ENCODE measurements at regions not wholly inside any gene's neighbourhood (a gene's known extent, or its start where the extent isn't known, plus 50 kb on each side); places are given as distances from the start of the nearest gene placed in this dataset.

DNA sequence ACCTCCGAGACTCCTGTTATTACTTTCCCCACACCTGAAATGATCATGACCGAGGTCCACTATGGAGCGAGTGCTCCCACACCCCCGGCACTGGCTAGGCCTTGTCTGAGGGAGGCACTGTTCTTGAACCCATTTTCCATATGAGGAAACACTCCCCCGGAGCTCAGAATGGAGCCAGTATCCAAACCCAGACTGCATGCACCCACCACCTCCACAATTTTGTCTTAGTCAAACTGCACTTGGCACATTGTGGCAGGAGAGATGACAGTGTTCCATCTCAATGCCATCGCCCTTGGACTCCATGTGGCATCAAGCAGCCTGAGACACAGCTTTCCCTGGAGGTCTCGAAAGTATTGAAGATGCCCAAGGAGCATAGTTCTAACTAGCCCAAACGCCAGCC lies 154.1 kb downstream of the NUP210 start:
- no peak for DNase-seq

DNA sequence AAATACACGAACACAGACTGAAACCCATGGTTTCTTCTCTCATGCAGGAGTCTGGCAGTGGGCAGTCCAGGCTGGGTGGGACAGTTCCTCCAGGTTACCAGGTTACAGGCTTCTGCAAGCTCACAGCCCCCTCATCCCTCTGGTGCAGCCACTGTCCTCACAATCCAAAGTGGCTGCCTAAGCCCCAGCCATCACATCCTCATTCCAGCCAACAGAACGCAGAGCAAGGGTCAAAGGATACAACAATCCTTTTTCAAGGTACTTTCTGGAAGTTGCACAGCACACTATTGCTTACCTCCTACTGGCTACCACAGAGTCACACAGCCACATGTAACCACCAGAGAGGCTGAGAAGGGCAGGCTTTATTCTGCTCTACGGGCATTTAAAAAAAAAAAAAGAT lies 154.6 kb downstream of the NUP210 start:
- DNase-seq, result no peak

DNA sequence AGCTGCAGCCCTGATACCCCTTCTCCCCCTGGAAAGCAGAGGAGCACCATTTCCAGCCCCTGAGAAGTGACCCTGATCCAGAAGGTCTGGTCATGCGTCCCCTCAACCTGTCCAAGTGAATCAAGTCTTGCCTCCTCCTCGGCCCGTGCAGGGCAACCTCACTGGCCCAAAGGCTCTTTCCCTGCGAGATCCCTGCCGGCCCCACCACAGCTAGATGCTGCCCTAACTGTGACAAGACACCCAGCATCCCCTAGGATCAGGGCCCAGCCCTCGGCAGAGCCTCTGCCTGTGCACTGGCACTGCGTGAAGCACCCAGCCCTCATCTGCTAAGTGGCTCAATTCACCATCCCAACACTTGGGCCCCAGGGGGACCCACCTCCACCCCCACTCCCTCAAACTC lies 155.1 kb downstream of the NUP210 start:
- DNase-seq, result no peak

DNA sequence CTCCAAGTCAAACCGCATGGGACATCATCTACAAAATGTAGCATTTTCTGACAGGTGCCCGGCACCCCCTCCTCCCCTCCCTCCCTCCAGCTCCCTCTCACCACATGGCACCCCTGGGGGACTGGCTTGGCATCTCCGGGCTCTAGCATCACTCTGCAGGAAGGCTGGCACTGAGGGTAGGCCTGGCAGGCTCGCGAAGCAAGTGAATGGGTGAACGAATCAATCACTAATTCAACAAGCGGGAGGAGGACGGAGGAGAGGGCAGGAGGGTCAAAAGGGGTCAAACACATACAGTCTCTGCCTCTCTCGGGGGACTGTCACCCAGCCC lies 155.7 kb downstream of the NUP210 start:
- DNase-seq, result no peak

DNA sequence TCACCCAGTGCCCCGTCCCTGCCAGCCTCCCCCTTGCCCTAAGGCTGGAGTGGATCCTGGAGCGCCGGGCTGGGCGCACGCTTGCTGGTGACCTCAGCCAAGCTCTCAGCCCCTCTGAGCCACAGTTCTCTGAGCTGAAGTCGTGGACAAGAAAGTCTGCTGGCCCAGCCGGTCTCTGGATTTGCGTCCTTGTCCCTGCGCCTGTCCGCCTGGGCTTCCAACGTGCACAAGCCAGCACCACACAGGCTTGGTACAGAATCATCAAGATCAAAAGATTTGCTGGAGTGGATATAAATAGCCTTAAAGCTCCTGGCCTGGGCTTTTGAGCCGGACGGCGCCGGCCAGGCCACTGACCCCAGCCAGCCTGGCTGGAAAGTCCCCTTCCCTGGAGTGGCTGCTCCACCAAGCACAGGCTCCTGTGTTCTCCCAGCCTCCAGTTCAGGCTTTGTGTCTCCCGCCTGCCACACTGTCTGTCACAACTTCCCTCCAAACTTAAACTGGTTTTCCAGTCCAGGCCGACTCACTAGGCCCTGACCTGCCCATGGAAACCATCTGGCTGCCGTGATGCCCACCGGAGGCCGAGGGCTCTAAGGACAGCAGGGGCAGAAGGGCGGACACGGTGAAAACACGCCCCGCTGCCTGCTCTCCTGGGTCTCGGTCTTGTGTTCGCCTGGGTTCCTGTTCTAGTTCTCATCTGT lies 156.2 kb downstream of the NUP210 start:
- no peak for DNase-seq

DNA sequence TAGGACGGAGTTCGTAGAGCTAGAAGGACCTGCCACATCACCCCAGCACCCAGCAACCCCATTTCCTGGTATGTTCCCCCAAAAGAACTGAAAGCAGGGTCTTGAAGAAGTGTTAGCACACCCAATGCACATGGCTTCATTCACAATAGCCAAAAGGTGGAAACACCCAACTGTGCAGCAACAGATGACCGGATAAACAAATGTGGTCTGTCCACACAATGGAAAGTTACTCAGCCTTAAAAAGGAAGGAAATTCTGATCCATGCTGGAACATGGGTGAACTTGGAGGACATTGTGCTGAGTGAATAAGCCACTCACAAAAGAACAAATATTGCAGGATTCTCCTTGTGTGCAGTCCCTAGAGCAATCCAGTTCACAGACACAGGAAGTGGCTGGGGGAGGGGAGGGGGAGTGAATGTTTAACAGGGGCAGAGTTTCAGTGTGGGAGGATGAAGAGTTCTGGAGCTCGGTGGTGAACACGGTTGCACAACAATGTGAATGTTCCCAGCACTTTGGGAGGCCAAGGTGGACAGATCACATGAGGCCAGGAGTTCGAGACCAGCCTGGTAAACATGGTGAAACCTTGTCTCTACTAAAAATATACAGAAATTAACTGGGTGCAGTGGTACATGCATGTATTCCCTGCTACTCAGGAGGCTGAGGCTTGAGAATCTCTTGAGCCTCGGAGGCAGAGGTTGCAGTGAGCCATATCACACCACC lies 157.5 kb downstream of the NUP210 start:
- no peak for DNase-seq

DNA sequence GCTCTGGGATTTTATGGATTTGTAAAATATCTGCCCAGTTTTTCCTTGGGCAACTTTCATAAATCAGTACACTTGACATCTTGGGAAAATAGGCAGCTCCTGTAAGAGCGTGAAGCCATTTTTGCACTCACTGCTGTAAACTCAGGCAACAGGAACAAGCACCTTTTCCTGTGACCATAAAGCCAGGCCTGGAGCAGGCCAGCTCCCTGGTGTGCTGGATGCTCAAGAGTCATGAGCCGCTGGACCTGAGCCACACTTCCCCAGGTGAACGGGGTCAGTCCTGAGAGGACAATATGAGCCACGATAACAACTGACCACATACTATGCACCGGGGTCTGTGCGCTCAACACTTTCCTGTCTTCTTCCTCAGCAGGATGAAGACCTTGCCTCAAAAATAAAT lies 158.2 kb downstream of the NUP210 start:
- no peak for DNase-seq

DNA sequence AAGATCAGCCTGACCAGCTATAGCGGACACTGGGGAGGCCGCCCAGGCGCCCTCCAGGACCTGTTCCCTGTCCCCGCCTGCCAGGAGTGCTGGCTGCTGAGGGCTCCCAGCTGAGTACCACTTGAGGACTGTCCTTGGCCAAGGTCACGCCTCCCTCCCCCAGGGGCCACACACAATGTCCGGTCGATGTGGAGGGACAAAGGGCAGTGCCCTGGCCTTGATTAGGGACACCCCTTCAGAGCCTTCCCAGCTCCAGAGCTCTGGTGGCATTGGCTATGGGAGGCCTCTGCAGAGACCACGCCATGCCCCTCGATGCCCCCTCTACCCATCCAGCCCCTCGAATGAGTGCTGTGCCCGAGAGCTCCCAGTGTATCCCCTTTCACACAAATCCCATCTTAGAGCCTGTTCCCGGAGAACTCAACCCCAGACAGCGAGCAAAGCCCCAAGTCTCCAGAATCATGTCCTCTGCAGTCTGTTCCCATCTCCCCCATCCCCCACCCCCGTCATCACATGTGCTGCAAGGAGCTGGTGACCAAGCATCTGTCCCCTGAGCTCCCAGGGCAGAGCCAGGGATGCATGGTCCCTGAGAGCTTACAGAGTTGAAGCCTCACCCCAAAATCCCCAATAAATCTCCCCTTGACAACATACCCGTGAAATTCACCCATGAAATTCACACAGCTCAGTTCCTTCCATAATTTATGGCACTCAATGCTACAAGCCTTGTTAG lies 158.9 kb downstream of the NUP210 start:
- no peak for DNase-seq

DNA sequence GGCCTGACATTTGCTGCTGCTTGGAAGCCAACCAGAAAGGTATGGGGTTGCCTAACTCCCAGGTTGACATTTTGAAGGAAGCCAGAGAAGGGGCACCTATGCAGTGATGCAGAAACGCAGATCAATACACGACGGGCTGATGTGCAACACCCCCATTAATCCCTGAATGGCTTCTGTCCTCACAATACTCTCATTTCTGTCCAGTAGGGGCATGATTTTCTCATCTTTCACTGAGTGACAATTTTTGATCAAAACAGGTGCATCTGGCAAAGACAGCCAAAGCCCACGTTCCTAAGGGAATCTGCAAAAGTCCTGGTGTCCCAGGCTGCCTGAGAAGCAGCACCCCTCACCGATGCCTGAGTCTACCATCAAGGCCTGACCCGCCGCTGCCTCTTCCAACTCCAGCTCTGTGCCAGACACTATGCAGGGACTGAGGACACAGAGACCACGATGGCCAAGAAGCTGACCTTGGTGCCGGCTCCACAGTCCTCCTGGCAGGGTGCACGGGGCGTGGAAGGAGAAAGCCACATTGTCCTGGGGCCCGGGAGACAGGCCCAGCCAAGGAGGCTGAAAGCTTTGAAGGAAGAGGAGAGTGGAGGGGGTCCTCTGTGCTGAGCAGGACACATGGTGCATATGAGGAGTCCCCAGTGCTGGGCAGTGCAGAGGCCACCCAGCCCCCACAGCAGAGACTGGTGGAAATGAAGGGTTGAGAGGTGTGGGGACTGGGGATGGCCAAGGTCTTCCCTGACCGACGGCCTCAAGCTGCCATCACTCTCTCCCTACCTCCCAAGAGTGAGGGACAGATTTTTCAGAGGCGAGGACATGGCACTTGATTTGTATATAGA lies 159.6 kb downstream of the NUP210 start:
- no peak for DNase-seq

DNA sequence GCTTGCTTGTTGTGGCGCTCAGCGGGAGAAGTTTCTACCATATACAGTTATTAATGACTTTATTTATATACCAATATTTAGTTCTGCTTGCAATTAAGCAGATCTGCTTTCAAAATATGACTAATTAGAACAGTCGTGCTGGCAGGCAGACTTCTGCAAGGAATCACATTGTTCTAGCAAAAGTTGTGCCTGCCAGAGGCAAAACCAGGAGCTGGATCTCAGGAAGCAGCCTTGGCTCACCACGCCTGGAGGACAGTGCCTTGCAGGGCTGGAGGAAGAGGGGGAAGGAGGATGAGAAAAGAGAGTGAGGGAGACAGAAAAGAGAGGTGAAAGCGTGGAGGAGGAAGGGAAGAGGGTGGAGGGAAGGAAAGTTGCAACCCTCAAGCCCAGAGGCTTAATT lies 160.3 kb downstream of the NUP210 start:
- DNase-seq, result no peak

DNA sequence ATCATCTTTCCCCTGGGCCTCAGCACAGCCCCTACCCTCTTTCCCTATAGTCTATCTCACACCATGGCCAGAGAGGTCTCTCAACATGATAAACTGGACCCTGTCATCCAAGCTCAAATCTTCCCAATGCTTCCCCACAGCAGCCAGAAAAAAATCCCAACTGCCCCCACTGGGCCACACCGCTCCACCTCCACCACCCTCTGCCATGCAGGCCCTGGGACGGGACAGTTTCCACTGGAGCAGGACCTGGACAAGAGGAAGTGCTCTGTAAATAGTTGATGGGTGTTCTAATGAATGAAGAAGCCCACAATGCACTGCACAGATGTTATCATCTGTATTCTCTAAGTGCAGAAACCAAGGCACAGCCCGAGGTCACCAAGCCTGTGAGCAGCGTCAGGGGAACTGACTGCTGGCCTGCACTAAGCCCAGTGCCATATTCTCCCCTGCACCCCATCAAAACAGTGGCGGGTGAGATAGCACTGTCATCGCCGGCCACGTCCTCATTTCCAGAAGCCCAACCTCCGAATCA lies 161.1 kb downstream of the NUP210 start:
- DNase-seq, result no peak

DNA sequence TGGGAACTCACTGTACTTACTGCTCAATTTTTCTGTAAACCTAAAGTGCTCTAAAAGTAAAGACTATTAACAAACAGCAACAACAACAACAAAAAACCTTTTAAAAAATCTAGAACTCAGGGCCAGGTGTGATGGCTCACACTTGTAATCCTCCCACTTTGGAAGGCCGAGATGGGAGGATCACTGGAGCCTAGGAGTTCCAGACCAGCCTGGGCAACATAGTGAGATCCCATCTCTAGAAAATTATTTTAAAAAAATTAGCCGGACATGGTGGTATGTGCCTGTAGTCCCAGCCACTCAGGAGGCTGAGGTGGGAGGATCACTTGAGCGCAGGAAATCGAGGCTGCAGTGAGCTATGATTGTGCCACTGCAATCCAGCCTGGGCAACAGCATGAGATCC lies 161.8 kb downstream of the NUP210 start:
- no peak for DNase-seq

DNA sequence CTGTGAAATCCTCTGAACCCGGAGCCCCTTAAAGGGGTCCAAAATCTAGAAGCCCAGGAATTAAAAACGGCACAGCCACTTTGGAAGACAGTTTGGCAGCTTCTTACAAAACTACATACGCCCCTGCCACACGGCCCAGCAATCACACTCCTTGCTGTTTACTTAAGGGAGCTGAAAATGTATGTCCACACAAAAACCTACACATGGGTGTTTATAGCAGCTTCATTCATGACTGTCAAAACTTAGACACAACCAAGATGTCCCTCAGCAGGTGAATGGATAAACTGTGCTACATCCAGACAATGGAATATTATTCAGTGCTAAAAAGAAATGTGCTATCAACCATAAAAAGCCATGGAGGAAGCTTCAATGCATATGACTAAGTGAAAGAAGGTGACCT lies 162.5 kb downstream of the NUP210 start:
- no peak for DNase-seq

DNA sequence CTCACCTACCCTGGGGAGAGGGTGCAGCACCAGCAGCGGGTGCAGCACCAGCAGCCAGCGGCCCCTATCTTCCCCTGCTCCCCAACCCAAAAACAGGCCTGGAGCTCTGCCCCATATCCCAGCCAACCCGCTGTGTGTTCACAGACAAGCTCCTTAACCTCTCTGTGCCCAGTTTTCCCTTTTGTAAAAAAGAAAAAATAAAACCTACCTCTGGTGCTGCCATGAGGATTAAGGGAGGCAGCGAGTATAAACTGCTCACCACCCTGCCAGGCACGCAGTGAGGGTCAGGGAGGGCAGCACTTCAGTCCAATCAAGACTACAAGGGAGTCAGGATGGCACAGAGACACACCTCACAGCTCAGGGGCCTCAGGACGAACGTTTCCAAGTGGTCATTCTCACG lies 163.3 kb downstream of the NUP210 start:
- no peak for DNase-seq

DNA sequence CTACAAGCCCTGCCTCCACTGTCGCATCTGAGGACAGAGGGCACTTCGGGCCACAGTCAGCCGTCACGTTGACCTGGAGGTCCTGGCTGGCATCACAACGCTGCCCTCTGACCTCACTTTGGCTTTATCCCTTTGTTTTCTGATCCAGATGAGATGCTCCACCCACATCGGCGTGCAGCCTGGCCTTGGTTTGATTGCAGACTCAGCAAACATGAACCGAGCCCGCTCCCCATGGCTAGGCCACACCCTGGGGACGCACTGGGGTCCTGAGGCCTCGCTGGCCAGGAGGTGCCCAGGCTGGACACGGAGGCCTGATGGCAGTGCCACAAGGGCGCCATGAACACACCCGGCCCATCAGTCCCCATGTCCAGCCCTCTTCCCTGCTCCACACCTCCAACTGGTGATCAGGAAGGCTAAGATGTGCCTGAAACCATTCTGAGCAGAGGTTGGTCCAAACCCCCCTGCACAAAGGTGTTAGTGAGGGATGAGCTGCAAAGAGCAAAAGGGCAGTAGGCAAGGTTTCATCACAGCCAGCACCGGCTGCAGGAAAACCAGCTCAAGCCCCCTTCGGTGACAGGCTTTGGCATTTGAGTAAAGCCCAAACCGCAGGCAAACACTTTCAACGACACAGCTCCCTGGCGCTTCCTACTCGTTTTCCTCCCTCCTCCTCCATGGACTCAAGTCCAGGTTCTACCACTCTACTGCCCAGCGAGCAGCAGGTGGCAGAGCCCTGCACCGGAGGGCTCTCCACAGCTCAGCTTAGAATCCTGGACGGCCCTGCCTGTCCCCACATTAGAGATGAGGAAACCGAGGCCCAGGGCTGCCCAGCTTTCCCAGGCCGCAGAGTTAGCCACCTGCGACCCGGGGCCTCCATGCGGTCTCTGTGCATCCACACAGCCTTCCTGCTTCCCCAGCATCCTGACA lies 165.8 kb downstream of the NUP210 start:
- no peak for DNase-seq

DNA sequence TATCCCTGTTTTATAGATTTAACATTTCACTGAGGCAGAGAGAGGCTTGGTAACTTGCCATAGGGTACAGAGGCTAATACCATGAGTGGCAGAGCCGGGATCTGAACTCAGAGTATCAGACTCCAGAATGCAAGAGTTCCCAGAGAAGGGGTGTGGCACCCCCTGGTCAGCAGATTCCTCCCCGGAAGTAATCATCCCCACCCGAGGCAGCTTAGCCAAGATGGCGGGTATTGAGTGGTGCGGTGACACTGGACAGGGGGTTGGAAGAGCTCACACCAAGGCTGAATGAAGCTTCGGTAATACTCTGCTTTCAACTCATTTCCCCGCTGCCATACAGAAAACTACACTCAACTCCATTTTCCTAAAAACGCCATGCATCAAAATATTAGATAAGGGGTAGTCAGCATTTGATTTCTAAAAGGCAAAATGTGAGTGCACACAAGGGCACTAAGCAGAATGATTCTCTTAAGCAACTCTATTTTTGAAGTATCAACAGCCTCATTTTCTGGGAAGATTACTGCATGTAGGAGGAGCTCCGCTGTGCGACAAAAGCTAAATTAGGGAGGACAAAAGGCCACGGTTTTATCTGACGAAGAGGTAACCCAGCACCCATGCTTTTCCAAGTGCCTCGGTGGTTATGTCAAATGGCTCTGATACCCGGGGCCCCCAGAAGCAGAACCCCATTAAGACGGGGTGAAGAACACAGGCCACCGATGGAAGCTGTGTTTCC lies 166.7 kb downstream of the NUP210 start:
- no peak for DNase-seq

DNA sequence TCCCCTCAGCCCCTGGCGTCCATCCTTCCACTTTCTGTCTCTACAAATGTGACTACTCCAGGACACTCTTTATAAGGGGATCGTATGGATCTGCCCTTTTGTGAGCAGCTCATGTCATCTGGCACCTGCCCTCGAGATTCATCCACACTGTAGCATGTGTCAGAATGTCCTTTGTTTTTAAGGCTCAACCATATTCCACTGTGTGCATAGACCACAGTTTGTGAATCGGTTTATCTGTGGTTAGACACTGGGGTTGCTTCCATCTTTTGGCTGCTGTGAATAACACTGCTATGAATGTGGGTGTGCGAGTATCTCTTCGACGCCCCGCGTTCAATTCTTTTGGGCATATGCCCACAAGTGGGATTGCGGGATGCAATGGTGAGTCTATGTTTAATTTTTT lies 167.9 kb downstream of the NUP210 start:
- no peak for DNase-seq

DNA sequence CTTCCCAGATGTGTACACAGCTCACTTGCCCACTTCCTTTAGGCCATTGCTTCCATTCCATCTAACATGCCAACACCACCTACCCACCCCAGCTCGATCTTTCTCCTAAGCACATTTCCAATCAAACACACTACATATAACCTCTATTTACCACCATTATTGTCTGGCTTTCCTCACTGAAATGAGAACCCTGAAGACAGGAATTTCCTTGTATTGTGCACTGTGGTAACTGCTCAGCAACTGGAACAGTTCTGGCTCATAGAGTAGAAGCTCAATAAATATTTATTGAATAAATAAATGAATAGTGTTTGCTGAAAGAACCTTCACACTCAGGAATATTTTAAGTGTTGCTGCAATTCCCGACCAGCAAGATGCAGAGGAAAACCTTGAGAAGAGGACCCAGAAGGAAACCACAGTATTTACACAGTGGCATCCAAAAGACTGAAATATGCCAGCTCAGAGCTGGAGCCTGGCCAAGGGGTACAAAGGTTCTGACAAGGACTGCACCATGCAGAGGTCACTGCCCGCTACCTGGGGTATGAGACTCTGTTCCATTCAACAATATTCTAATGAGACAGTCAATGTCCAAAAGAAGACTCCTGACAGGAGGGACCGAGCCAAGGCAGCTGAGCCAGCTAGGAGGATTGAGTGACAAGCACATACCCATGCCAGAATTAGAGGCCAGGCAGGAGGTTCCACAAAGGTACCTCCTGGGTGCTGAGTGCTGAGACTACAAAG lies 168.8 kb downstream of the NUP210 start:
- no peak for DNase-seq

DNA sequence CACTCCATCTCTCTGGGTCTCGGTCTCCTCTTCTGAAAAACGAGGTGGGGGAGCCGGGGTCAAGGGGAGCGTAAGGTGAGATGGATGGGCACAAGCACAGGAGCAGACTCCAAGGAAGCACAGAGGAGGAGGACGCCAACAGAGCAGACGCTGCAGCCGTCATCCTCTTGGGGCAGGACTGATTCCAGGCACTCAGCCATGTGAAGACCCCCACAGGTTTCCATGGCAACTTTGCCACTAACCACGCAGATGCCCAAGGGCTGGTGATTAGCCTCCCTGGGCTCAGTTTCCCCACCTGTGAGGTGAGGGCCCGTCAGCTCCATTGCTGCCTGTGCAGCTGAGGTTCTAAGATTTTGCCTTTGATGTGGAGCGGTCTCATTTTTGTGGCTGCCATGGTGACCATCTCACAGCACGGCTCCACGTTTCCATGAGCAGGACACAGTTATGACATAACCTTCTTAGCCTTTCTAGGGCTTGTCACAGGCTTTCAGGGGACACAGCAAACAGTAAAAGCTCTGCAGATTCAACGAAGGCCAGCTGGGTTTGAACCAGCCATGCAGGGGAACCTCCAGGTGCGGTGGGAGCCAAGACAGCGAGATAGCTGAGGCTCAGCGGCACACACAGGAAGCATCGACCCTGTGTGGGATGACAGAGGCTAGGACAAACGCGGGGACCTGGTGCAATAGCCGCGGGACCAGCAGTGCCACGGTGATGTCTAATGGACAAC lies 170.3 kb downstream of the NUP210 start:
- DNase-seq, result no peak

DNA sequence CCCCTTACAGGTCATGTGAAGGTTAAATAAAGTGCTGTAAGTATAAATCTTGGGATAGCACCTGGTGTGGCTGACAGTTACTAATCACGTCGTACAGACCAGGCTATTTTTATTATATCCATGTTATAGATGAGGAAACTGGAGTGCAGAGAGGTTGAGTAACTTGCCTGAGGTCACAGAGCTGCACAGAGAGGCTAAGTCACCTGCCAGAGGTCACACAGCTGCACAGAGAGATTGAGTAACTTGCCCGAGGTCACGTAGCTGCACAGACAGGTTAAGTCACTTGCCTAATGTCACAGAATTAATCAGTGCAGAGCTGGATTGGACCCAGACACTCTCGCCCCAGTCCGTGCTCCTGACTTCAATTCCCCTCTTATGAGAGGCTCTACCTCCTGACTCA lies 171.5 kb downstream of the NUP210 start:
- DNase-seq, result no peak

Measured in activated CD4-positive, alpha-beta T cell treated with anti-CD3 and anti-CD28 coated beads, Interleukin-2, Interleukin-6, amounts not matched to agents 100 ng/mL and 50 ng/mL, durations not matched to agents 16 hours and 8 hours (primary cell).